GM19324 (cell line): ENCODE measurements at regions not wholly inside any gene's neighbourhood (a gene's known extent, or its start where the extent isn't known, plus 50 kb on each side); places are given as distances from the start of the nearest gene placed in this dataset.
"Not testable (repeated sequence)": the region's sequence is repeated elsewhere in the genome, so short reads cannot be mapped to it uniquely, and the experiment has no call there.

Experiments
- ATAC-seq: cut with Tn5 transposase; IDR thresholded peaks from one replicate; pipeline ENCODE4 v1.9.1; 2021; ENCODE audit warnings: mild to moderate bottlenecking, moderate library complexity; ENCODE audit not compliant: unreplicated experiment, low FRiP score

- no peak for ATAC-seq
Observed at GRCh38 chr4:181834071-181834470, 409.1 kb upstream of the TENM3 start.

DNA sequence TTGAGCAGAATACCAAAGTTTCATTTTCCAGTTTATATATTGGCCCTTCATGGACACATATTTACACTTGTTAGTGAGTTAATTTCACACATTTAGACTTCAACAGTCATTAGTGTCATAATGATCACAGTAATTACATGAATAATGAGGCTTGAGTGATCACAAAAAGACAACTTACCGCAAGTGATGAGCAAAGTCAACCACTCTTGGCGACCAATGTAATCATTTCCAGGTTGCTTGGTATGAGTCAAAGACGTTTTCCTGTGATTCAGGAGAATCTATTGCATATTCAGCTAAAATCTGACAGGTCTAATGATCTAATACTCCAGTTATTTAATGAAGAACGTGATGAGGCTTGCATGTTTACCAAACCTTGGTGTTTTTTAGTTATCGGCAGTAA is 407.9 kb upstream of the TENM3 start:
- ATAC-seq, result no peak

DNA sequence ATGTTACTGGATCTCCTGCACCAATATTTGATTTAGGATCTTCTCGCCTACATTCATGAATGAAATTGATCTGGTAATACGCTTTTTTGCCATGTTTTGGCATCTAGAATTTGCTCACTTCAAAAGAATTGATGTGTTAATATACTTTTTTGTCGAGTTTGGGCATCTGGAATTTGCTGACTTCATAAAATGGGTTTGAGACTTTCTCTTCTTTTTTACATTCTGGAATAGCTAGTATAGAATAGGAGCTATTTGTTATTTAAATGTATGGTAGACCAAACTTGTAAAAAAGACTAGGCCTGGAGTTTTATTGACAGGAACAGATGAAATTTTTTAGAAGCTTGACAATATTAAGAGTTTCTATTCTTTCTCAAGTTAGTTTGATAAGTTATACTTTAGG is 404.9 kb upstream of the TENM3 start:
- no peak for ATAC-seq

- not testable (repeated sequence) for ATAC-seq
Observed at GRCh38 chr4:181843797-181844196, 399.4 kb upstream of the TENM3 start.

DNA sequence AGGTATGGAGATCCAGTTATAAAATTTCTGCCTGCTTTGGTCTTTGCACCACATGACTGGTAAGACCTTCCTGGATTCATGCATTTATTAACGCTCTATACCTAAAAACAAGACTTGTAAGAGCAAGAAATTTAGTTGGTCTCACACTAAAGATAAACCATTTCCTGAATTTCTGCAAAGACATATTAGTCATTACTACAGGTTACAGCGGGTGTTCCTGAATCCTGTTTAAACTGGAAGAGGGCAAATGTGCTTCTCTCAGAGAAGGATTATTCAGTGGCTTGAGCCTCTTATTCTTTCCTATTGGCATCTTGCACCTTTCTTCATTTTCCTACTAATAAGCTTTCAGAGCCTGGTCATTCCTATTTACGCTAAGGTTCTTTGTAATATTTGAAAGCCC is 397.6 kb upstream of the TENM3 start:
- no peak for ATAC-seq

- ATAC-seq, result no peak
Observed at GRCh38 chr4:181846934-181847333, 396.3 kb upstream of the TENM3 start.

DNA sequence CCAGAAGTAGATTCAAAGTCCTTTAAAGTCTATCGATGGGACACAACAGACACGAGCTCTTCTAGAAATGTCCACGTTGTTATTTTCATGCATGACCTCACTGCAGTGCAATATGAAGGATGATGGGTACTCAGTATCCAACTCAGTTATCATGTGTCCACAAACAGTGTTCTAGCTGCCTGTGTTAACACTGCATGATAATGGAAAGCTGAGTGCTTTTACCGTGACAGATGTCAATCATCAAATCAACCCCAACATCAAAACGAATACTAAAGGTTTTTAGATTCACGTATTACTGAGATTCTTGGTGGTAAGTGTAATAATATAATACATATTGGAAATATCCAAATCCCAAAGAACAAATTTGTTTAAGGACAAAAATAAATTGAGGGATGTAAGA is 394.8 kb upstream of the TENM3 start:
- ATAC-seq, result no peak

- ATAC-seq, result no peak
Observed at GRCh38 chr4:181849472-181849871, 393.7 kb upstream of the TENM3 start.

- no peak for ATAC-seq
Observed at GRCh38 chr4:181853881-181854511, 389.2 kb upstream of the TENM3 start.

DNA sequence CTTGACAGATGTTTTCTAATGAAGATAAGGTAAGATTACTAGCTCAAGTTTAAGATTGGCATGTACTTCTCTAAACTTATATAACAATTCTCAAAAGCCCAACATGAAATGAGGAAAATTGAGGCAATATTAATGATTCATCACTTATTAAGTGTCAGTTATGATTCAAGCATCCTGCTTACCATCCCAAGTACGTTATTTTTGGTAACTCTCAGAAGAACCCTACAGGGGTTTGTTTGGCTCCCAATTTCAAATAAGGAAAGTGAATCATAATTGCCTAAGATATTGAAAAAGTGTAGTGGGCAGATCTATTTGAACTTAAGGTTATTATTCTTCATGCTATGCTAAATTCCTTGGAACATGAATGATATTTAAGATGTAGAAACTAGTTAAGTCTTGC is 387.9 kb upstream of the TENM3 start:
- ATAC-seq, result no peak

- ATAC-seq, result not testable (repeated sequence)
Observed at GRCh38 chr4:181857471-181857870, 385.7 kb upstream of the TENM3 start.

DNA sequence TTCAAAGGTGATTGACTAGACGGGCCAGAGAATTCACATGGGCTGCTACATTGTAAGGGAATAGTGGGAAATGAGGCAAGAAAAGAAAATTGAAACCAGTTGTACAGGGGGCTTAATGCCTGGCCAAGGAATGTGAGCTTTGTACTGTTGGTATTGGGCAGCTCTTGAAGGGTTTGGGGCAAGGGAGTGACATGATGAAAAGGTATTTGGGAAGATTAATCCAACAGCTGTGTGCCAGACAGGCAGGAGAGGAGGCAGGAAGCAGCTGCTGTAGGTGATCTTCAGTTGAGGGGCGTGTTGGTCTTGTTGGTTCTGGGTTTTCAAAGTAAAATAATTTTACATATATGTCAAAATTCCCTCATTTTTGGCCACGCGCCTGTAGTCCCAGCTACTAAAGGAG is 384.5 kb upstream of the TENM3 start:
- ATAC-seq, result no peak

DNA sequence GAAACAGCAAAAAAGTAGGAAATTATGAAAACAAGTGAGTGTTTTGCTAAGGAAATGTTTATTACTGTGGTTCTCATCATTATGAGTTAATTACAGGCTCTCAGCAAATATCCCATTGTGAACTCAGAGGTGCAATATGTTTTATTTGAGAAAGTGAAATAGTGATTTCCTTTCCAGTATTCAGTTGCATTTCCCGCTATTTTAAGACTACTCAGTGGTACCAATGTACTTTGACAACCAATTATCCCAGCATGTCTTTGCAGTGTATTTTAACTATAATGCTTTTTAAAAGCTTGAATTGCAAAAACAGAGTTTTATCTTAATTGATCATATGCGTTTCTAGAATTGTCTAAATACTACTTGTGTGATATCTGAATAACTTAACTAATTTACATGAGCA is 383.8 kb upstream of the TENM3 start:
- no peak for ATAC-seq

GRCh38 chr4:181860157-181860556 is 383.0 kb upstream of the TENM3 start:
- ATAC-seq, result no peak

- ATAC-seq, result no peak
Observed at GRCh38 chr4:181860668-181861067, 382.5 kb upstream of the TENM3 start.

DNA sequence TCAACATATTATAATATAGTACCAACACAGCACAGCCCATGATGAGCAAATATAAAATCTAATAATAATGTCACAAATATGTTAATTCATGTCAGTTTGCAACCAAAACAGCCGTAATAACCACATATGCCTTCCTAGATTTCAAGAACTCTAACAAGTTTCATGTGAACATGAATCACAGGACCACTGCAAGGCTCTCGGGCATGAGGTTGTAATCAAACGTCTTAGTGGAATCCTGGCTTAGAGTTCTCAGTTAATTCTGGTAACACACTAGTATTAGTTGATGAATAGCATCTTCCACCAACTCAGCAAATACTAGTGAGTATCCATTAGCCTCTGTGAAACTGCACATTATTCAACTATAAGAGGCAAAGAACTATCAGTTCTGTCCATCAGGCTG is 379.3 kb upstream of the TENM3 start:
- no peak for ATAC-seq

GRCh38 chr4:181870326-181870725 is 372.9 kb upstream of the TENM3 start:
- ATAC-seq, result no peak

GRCh38 chr4:181874602-181875001 is 368.6 kb upstream of the TENM3 start:
- ATAC-seq, result no peak

DNA sequence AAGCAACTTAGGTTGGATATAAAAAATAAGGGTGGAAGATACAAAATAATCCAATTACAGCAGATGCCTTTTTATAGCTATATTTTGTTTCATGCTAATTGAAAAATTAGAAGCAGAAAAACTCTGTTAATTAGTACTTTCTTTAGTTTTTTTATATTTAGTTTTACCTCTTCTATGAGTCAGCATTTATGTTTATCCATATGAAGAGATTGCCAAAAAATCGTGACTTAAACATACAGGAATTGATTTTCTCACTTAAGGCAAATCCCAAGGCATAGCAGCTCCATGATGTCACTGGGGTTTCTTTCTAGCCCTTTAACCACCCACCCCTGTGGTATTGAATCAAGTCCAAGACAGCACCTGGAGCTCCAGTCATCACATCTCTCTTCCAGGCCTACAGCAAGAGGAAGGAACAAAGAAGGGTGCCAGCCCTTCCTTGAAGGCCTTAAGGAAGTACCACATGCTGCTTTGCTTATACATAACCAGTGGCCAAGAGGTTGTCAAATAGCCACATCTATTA is 365.8 kb upstream of the TENM3 start:
- no peak for ATAC-seq

DNA sequence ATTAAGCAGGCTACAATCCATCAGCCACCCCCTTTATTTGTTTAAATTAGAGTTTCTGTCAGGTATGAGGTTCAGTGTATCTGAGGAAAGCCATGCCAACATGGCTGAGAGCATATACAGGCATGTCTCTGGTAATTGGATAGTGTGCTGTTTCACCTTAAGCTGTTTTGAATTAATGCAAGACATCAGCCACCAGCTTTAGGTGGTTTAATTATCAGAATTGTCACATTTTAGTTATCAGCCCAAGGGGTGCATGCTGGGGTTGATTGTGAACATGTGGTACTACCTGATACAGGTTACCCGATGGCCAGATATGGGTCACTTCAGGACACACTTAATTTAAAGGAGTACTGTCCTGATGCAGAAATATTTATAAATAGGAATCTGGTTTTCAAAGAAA is 353.2 kb upstream of the TENM3 start:
- ATAC-seq, result no peak

DNA sequence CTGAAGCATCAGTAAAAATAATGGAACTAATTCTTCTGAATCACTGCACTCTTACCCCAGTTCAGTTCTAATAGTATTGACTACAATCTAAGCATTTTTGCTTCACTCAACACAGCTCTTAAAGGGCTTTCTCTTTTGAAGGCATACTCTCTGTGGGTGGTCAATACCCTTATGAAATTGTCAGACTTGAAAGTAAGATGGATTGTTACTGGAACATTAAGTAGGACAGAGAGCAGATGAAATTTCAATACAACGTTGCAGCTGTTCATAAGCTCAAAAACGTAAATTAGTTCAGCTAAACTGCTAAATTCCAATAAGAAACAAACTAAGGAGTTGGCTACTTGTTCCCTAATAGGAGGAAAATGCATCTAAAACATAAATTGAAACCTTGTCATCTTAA is 352.3 kb upstream of the TENM3 start:
- ATAC-seq, result no peak

- no peak for ATAC-seq
Observed at GRCh38 chr4:181896614-181897013, 346.6 kb upstream of the TENM3 start.

DNA sequence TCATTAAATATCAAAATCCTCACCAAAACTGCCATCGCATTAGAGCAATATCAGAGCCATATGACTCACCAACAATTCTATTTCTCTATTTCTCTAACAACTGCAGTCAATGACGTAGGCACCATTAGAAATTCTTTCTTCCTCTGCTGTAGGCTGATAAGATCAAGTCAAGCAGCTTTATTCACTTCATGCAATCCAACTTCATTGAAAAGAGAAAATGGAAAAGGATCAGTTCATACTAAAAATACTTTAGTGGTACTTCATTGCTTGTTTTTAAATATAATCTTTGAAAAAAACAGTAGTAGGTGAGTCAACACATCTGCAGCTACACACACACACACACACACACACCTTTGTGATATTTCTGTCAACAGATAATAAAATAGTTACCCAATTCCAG is 345.3 kb upstream of the TENM3 start:
- ATAC-seq, result no peak
